A673 (cell line): ENCODE measurements at regions not wholly inside any gene's neighbourhood (a gene's known extent, or its start where the extent isn't known, plus 50 kb on each side); places are given as distances from the start of the nearest gene placed in this dataset.

Source experiments
- BruUV-seq: library from RNA; stranded (reverse); fragments of 400-500 nt; replicated peaks from 2 replicates; lab custom pipeline; 2021; lab: Mats Ljungman, UMichigan
- CTCF ChIA-PET: fragments of 300-600 bp; sonication (Branson Sonifier 250); formaldehyde crosslinking; loops from one replicate; lab custom pipeline; 2022; ENCODE audit warnings: antibody characterized with exemption; lab: Charles Lee
- POLR2A ChIA-PET: fragments of 300-600 bp; sonication (Branson Sonifier 250); formaldehyde crosslinking; loops from one replicate; lab custom pipeline; 2022; ENCODE audit warnings: antibody characterized with exemption; ENCODE audit not compliant: low non-redundant PET; lab: Charles Lee
- DNase-seq: peaks from one replicate; pipeline ENCODE4 v3.0.0-alpha.2; 2015; ENCODE audit warnings: low spot score
- H3K27ac ChIP-seq: fragments of 200-600 bp; sonication (generic); 2 replicates; pipeline ENCODE4 v1.5.1; 2016; ENCODE audit warnings: mixed run types, low read depth, mild to moderate bottlenecking, mixed read lengths, antibody characterized with exemption, low read length; ENCODE audit not compliant: poor library complexity, severe bottlenecking
- H3K27me3 ChIP-seq: fragments of 200-600 bp; sonication (generic); replicated peaks from 2 replicates; pipeline ENCODE4 v1.6.1; 2017; ENCODE audit warnings: mixed run types, low read depth, mild to moderate bottlenecking, mixed read lengths, antibody characterized with exemption, low read length; ENCODE audit not compliant: insufficient read depth, poor library complexity
- H3K36me3 ChIP-seq: fragments of 200-600 bp; sonication (generic); 2 replicates; pipeline ENCODE4 v1.6.1; 2016; ENCODE audit warnings: mixed run types, mild to moderate bottlenecking, mixed read lengths, antibody characterized with exemption, low read length; ENCODE audit not compliant: insufficient read depth, poor library complexity, severe bottlenecking
- H3K4me1 ChIP-seq: fragments of 200-600 bp; sonication (generic); 2 replicates; pipeline ENCODE4 v1.6.1; 2017; ENCODE audit warnings: mixed run types, mild to moderate bottlenecking, mixed read lengths, antibody characterized with exemption, low read length; ENCODE audit not compliant: insufficient read depth, poor library complexity, severe bottlenecking
- H3K4me3 ChIP-seq: fragments of 200-600 bp; sonication (generic); 2 replicates; pipeline ENCODE4 v1.5.1; 2016; ENCODE audit warnings: low read depth, mixed run types, mild to moderate bottlenecking, mixed read lengths, low read length; ENCODE audit not compliant: poor library complexity, severe bottlenecking
- H3K9me3 ChIP-seq: fragments of 200-600 bp; sonication (generic); 2 replicates; pipeline ENCODE4 v1.6.1; 2016; ENCODE audit warnings: mixed run types, low read depth, mild to moderate bottlenecking, mixed read lengths, antibody characterized with exemption, low read length; ENCODE audit not compliant: poor library complexity, severe bottlenecking
- EZH2 ChIP-seq: fragments of 200-600 bp; sonication (generic); IDR thresholded peaks from 2 replicates; pipeline ENCODE4 v1.6.1; 2017; ENCODE audit warnings: borderline replicate concordance, low read depth, mild to moderate bottlenecking, mixed read lengths, antibody characterized with exemption, low read length; ENCODE audit not compliant: poor library complexity, severe bottlenecking
- intact Hi-C: fragments of 100-400 bp; cut with micrococcal nuclease; formaldehyde crosslinking; loops from one replicate; pipeline ENCODE4 v1.10.0; 2022; ENCODE audit not compliant: unreplicated experiment
- TF ChIP-seq, protein P1 (sequence below): fragments of 300-800, 200-600 bp; sonication (generic); conservative IDR thresholded peaks from 2 replicates; pipeline ENCODE4 v1.5.1; 2017; ENCODE audit warnings: low read depth, mild to moderate bottlenecking, antibody characterized with exemption, low read length, moderate library complexity, mixed read lengths

DNA sequence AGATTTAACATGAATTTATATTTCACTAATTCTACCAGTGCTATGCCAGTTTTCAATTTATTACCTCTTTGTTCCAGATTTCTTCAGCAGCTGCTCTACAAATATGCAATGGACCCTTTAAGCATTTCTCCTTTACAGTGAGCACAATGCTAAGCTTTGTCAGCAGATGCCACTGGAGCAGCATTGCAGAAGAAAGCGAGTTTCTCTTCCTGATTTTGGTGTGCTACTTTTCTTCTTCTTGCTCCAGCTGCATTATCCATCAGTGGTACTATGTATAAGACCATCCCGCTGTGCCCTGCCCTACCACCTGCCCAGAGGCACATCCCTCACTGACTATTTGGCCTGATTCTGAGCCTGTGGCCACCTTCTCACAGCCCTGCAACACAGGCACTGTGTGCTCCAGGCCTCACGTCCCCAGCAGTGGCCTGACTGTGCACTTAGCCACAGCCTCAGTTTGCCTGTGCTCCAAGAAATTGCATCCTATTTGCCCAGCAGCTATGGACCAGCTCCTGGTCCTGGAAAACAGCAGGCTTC is 84.1 kb downstream of the TNFAIP3 start:
- TF ChIP-seq, protein P1, sequence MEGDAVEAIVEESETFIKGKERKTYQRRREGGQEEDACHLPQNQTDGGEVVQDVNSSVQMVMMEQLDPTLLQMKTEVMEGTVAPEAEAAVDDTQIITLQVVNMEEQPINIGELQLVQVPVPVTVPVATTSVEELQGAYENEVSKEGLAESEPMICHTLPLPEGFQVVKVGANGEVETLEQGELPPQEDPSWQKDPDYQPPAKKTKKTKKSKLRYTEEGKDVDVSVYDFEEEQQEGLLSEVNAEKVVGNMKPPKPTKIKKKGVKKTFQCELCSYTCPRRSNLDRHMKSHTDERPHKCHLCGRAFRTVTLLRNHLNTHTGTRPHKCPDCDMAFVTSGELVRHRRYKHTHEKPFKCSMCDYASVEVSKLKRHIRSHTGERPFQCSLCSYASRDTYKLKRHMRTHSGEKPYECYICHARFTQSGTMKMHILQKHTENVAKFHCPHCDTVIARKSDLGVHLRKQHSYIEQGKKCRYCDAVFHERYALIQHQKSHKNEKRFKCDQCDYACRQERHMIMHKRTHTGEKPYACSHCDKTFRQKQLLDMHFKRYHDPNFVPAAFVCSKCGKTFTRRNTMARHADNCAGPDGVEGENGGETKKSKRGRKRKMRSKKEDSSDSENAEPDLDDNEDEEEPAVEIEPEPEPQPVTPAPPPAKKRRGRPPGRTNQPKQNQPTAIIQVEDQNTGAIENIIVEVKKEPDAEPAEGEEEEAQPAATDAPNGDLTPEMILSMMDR: no peak
- TF ChIP-seq EZH2: no peak
- H3K27ac ChIP-seq: no peak overlapping the region
- DNase-seq: no peak
- intact Hi-C loops: no loop called here
- ChIA-PET POLR2A (no interaction called here), CTCF (no interaction called here)
- H3K27me3 ChIP-seq: peaks cover 28% of the 10 kb centered on the region
- no TSS peak for BruUV-seq
- H3K9me3 ChIP-seq: no peaks in the 10 kb centered on the region
- H3K36me3 ChIP-seq: no peaks in the 10 kb centered on the region
- no peaks in the 10 kb centered on the region for H3K4me1 ChIP-seq
- H3K4me3 ChIP-seq: no peak overlapping the region

DNA sequence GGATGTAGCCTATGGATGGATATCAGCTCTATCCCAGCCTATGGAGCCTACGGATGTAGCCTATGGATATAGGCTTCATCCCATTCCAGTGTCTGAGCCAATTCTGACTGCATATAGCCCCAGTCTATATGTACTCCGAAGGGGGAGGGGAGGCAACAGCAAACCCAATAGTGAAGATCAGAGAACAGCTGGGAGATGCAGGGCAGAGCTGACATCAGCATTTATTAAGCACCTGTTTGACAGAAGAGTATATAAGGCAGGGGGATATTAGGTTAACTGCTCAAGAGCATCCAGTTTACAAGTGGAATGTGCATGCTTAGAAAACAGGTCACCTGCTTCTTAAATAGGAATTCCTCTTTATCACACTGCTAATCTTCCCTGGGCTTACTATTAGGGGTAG is 85.2 kb downstream of the TNFAIP3 start:
- BruUV-seq: no TSS peak
- DNase-seq: no peak
- intact Hi-C loops: no loop called here
- H3K27me3 ChIP-seq: peaks cover 28% of the 10 kb centered on the region
- no peaks in the 10 kb centered on the region for H3K9me3 ChIP-seq
- no peak overlapping the region for H3K27ac ChIP-seq
- no peaks in the 10 kb centered on the region for H3K4me1 ChIP-seq
- H3K36me3 ChIP-seq: no peaks in the 10 kb centered on the region
- POLR2A ChIA-PET: no interaction called here
- CTCF ChIA-PET: no interaction called here
- no peak for TF ChIP-seq EZH2
- TF ChIP-seq, protein P1: no peak
- H3K4me3 ChIP-seq: no peak overlapping the region

GRCh38 chr6:137953761-137954160 is 86.7 kb downstream of the TNFAIP3 start:
- intact Hi-C loops: no loop called here
- POLR2A ChIA-PET: no interaction called here
- DNase-seq: no peak
- Histone ChIP-seq H3K9me3 (no peaks in the 10 kb centered on the region), H3K4me1 (no peaks in the 10 kb centered on the region), H3K27ac (no peak overlapping the region), H3K4me3 (no peak overlapping the region), H3K36me3 (no peaks in the 10 kb centered on the region), H3K27me3 (peaks cover 28% of the 10 kb centered on the region)
- CTCF ChIA-PET: no interaction called here
- TF ChIP-seq, protein P1: no peak
- TF ChIP-seq EZH2: no peak
- no TSS peak for BruUV-seq
